CD4-positive, alpha-beta T cell (primary cell): ENCODE measurements at regions not wholly inside any gene's neighbourhood (a gene's known extent, or its start where the extent isn't known, plus 50 kb on each side); places are given as distances from the start of the nearest gene placed in this dataset.

Experiments used
- ATAC-seq: fragments of 200-7000 bp; cut with Tn5 transposase; one replicate; pipeline ENCODE4 v1.10.0; 2022; ENCODE audit warnings: mild to moderate bottlenecking; ENCODE audit not compliant: poor library complexity
- CTCF ChIA-PET: fragments of 350-600 bp; sonication (Branson Sonifier 250); formaldehyde crosslinking; loops from one replicate; lab custom pipeline; 2021; ENCODE audit warnings: antibody characterized with exemption, inconsistent platforms; lab: Charles Lee
- POLR2A ChIA-PET: fragments of 350-600 bp; sonication (Branson Sonifier 250); formaldehyde crosslinking; loops from one replicate; lab custom pipeline; 2021; ENCODE audit warnings: antibody characterized with exemption, inconsistent platforms; lab: Charles Lee
- DNase-seq, 14 experiments: peaks; one replicate each; pipeline ENCODE4 v3.0.0-alpha.2; 2013 to 2020; ENCODE audit warnings: mixed read lengths in 2 of 14
- H3K27ac ChIP-seq, 2 donors: one replicate each; pipeline versions ENCODE4 v1.5.1 to v1.7.0; 2013; ENCODE audit warnings: low read length in 2 of 2, low read depth in 1 of 2, mild to moderate bottlenecking in 1 of 2
- H3K27me3 ChIP-seq, 2 experiments: 1 replicate in 1 of 2; 2 replicates in 1 of 2; pipeline versions ENCODE4 v1.6.1 to v1.7.0; 2013; ENCODE audit warnings: low read length in 2 of 2, control low read depth in 1 of 2, mild to moderate bottlenecking in 1 of 2, moderate library complexity in 1 of 2; ENCODE audit not compliant: insufficient read depth in 2 of 2, control insufficient read depth in 1 of 2
- H3K36me3 ChIP-seq: one replicate; pipeline ENCODE4 v1.6.1; 2013; ENCODE audit warnings: low read length, control low read depth; ENCODE audit not compliant: insufficient read depth
- H3K4me1 ChIP-seq: one replicate; pipeline ENCODE4 v1.6.1; 2013; ENCODE audit warnings: low read length, control low read depth; ENCODE audit not compliant: insufficient read depth
- H3K4me3 ChIP-seq: one replicate; pipeline ENCODE4 v1.5.1; 2013; ENCODE audit warnings: mild to moderate bottlenecking, low read length, moderate library complexity
- H3K9me3 ChIP-seq, 2 experiments: 1 replicate in 1 of 2; 2 replicates in 1 of 2; pipeline versions ENCODE4 v1.6.1 to v1.7.0; 2013; ENCODE audit warnings: low read length in 2 of 2, mild to moderate bottlenecking in 2 of 2, control low read depth in 1 of 2, moderate library complexity in 1 of 2; ENCODE audit not compliant: control insufficient read depth in 1 of 2, insufficient read depth in 1 of 2
- H3K27ac Mint-ChIP-seq: one replicate; pipeline ENCODE4 v1.8.0; 2020; ENCODE audit warnings: mixed read lengths
- H3K27me3 Mint-ChIP-seq: one replicate; pipeline ENCODE4 v1.8.0; 2021; ENCODE audit warnings: mixed read lengths
- H3K36me3 Mint-ChIP-seq: one replicate; pipeline ENCODE4 v1.8.0; 2021; ENCODE audit warnings: low read depth, mixed read lengths
- H3K4me1 Mint-ChIP-seq: one replicate; pipeline ENCODE4 v1.8.0; 2021; ENCODE audit warnings: low read depth, mixed read lengths
- H3K4me3 Mint-ChIP-seq: one replicate; pipeline ENCODE4 v1.8.0; 2020; ENCODE audit warnings: mild to moderate bottlenecking, mixed read lengths
- H3K9me3 Mint-ChIP-seq: one replicate; pipeline ENCODE4 v1.8.0; 2020; ENCODE audit warnings: mixed read lengths
- CTCF ChIP-seq: fragments of 200-600 bp; IDR thresholded peaks from one replicate; pipeline ENCODE4 v1.8.0; 2022; ENCODE audit warnings: antibody characterized with exemption, mild to moderate bottlenecking
- intact Hi-C, 2 experiments: fragments of 100-400 bp; cut with DNase I in 1 of 2; cut with micrococcal nuclease in 1 of 2; formaldehyde crosslinking; loops; one replicate each; pipeline versions ENCODE4 v1.15.1 to v1.9.0; 2023 to 2025; cut with DNase I, micrococcal nuclease

GRCh38 chr6:169978615-169979161 lies 227.3 kb downstream of the ERMARD start:
- H3K4me3 Mint-ChIP-seq: no peak overlapping the region
- no peak for TF ChIP-seq CTCF
- no peaks in the 10 kb centered on the region for H3K9me3 ChIP-seq
- no peaks in the 10 kb centered on the region for H3K27me3 ChIP-seq
- no peak overlapping the region for H3K4me3 ChIP-seq
- ChIA-PET CTCF (no interaction called here), POLR2A (no interaction called here)
- no peak overlapping the region for H3K27ac Mint-ChIP-seq
- H3K4me1 ChIP-seq: no peaks in the 10 kb centered on the region
- no peak overlapping the region for H3K27ac ChIP-seq
- no peaks in the 10 kb centered on the region for H3K27me3 Mint-ChIP-seq
- no peaks in the 10 kb centered on the region for H3K9me3 Mint-ChIP-seq
- DNase-seq: no peak
- no peaks in the 10 kb centered on the region for H3K4me1 Mint-ChIP-seq
- H3K36me3 ChIP-seq: no peaks in the 10 kb centered on the region
- intact Hi-C loops: no loop called here
- ATAC-seq: no peak
- no peaks in the 10 kb centered on the region for H3K36me3 Mint-ChIP-seq

- Mint-ChIP-seq H3K4me1 (no peaks in the 10 kb centered on the region), H3K9me3 (no peaks in the 10 kb centered on the region), H3K4me3 (no peak overlapping the region), H3K27ac (no peak overlapping the region), H3K36me3 (no peaks in the 10 kb centered on the region), H3K27me3 (no peaks in the 10 kb centered on the region)
- no peak for TF ChIP-seq CTCF
- Histone ChIP-seq H3K9me3 (no peaks in the 10 kb centered on the region), H3K4me1 (no peaks in the 10 kb centered on the region), H3K27ac (no peak overlapping the region), H3K36me3 (no peaks in the 10 kb centered on the region), H3K4me3 (no peak overlapping the region), H3K27me3 (no peaks in the 10 kb centered on the region)
- ATAC-seq (no peak), DNase-seq (no peak)
- intact Hi-C loops: no loop called here
- ChIA-PET POLR2A (no interaction called here), CTCF (no interaction called here)
These were observed 226.2 kb downstream of the ERMARD start for GRCh38 chr6:169977434-169978265.

- TF ChIP-seq CTCF: no peak
- Mint-ChIP-seq H3K27ac (no peak overlapping the region), H3K36me3 (no peaks in the 10 kb centered on the region), H3K4me1 (no peaks in the 10 kb centered on the region), H3K4me3 (no peak overlapping the region), H3K9me3 (no peaks in the 10 kb centered on the region), H3K27me3 (no peaks in the 10 kb centered on the region)
- ChIA-PET CTCF (no interaction called here), POLR2A (no interaction called here)
- ATAC-seq (no peak), DNase-seq (peak in 1 of 14 experiments; percentile 31)
- Histone ChIP-seq H3K9me3 (no peaks in the 10 kb centered on the region), H3K4me1 (no peaks in the 10 kb centered on the region), H3K27ac (no peak overlapping the region), H3K4me3 (no peak overlapping the region), H3K27me3 (no peaks in the 10 kb centered on the region), H3K36me3 (no peaks in the 10 kb centered on the region)
- intact Hi-C loops: no loop called here
These were observed 225.1 kb downstream of the ERMARD start for GRCh38 chr6:169976301-169977081.
